ENCODE measurements at regions not wholly inside any gene's neighbourhood (a gene's known extent, or its start where the extent isn't known, plus 50 kb on each side); places are given as distances from the start of the nearest gene placed in this dataset.

DNA sequence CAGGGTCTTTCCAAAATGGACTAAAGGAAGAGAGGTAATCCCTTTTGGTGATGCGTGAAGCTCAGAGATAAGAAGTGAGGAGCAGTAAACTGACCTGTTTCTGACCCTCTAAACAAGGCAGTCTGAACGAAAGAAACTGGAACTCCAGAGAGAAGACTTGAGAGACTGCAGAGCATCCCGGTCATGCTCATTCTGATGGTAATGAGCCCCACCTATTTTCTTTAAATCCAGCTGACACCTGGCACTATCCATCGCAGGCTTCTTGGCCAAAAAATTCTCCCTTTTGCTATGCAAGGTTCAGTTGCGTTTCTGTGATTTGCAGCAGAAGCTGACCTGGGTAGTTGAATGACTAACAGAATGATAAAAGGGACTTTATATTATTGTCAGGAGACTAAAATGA is 105.9 kb upstream of the KCNK2 start:
- TF ChIP-seq, protein P1, sequence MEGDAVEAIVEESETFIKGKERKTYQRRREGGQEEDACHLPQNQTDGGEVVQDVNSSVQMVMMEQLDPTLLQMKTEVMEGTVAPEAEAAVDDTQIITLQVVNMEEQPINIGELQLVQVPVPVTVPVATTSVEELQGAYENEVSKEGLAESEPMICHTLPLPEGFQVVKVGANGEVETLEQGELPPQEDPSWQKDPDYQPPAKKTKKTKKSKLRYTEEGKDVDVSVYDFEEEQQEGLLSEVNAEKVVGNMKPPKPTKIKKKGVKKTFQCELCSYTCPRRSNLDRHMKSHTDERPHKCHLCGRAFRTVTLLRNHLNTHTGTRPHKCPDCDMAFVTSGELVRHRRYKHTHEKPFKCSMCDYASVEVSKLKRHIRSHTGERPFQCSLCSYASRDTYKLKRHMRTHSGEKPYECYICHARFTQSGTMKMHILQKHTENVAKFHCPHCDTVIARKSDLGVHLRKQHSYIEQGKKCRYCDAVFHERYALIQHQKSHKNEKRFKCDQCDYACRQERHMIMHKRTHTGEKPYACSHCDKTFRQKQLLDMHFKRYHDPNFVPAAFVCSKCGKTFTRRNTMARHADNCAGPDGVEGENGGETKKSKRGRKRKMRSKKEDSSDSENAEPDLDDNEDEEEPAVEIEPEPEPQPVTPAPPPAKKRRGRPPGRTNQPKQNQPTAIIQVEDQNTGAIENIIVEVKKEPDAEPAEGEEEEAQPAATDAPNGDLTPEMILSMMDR (IDR thresholded peaks at IDR 0.05) = no peak
- TF ChIP-seq POLR2AphosphoS5 (IDR thresholded peaks at IDR 0.05) = no peak

All from prostate gland (tissue), 2 donors.